CD14-positive monocyte (primary cell): ENCODE measurements at regions not wholly inside any gene's neighbourhood (a gene's known extent, or its start where the extent isn't known, plus 50 kb on each side); places are given as distances from the start of the nearest gene placed in this dataset.
"Not testable (repeated sequence)": the region's sequence is repeated elsewhere in the genome, so short reads cannot be mapped to it uniquely, and the experiment has no call there.

Source experiments
- DNase-seq, 3 donors: peaks; one replicate each; pipeline ENCODE4 v3.0.0-alpha.2; 2011 to 2022
- H2AFZ ChIP-seq: 2 replicates; pipeline ENCODE4 v1.6.0; 2012; ENCODE audit warnings: mild to moderate bottlenecking, low read depth, low read length, inconsistent platforms; ENCODE audit not compliant: insufficient read depth, poor library complexity, severe bottlenecking
- H3K27ac ChIP-seq, 2 donors: 1 replicate in 1 of 2; 2 replicates in 1 of 2; pipeline ENCODE4 v1.5.1; 2012 to 2013; ENCODE audit warnings: low read length in 2 of 2, control low read depth in 1 of 2, inconsistent platforms in 1 of 2, low read depth in 1 of 2, mild to moderate bottlenecking in 1 of 2
- H3K27me3 ChIP-seq, 2 donors: one replicate each; pipeline versions ENCODE4 v1.6.0 to v1.6.1; 2011 to 2013; ENCODE audit warnings: low read length in 2 of 2; ENCODE audit not compliant: control insufficient read depth in 2 of 2, insufficient read depth in 2 of 2
- H3K36me3 ChIP-seq, 2 donors: replicated peaks in 1 of 2; 1 replicate in 1 of 2; 2 replicates in 1 of 2; pipeline versions ENCODE4 v1.5.1 to v1.6.1; 2012 to 2013; ENCODE audit warnings: low read length in 2 of 2, control low read depth in 1 of 2, inconsistent platforms in 1 of 2, mild to moderate bottlenecking in 1 of 2; ENCODE audit not compliant: insufficient read depth in 2 of 2, control insufficient read depth in 1 of 2
- H3K4me1 ChIP-seq, 2 donors: 1 replicate in 1 of 2; 2 replicates in 1 of 2; pipeline versions ENCODE4 v1.5.1 to v1.6.1; 2012 to 2013; ENCODE audit warnings: low read length in 2 of 2, control low read depth in 1 of 2, inconsistent platforms in 1 of 2, mild to moderate bottlenecking in 1 of 2, moderate library complexity in 1 of 2; ENCODE audit not compliant: insufficient read depth in 2 of 2, control insufficient read depth in 1 of 2
- H3K4me2 ChIP-seq: replicated peaks from 2 replicates; pipeline ENCODE3; 2012; ENCODE audit warnings: low read length, moderate library complexity, mild to moderate bottlenecking; ENCODE audit not compliant: poor library complexity, severe bottlenecking; ENCODE audit errors: extremely low read depth
- H3K4me3 ChIP-seq, 3 experiments: fragments of 200-600 bp in 1 of 3; sonication (generic) in 1 of 3; replicated peaks in 1 of 3; 1 replicate in 2 of 3; 2 replicates in 1 of 3; pipeline ENCODE4 v1.5.1; 2011 to 2013; ENCODE audit warnings: low read length in 3 of 3, mild to moderate bottlenecking in 3 of 3, control low read depth in 2 of 3, low read depth in 2 of 3, inconsistent platforms in 1 of 3, moderate library complexity in 1 of 3
- H3K79me2 ChIP-seq: 2 replicates; pipeline ENCODE4 v1.6.0; 2012; ENCODE audit warnings: mild to moderate bottlenecking, control low read depth, inconsistent platforms, low read length, moderate library complexity; ENCODE audit not compliant: insufficient read depth
- H3K9ac ChIP-seq: 2 replicates; pipeline ENCODE4 v1.6.0; 2017; ENCODE audit warnings: low read length, mild to moderate bottlenecking; ENCODE audit not compliant: insufficient read depth, poor library complexity, severe bottlenecking
- H3K9me3 ChIP-seq, 2 donors: replicated peaks in 1 of 2; 1 replicate in 1 of 2; 2 replicates in 1 of 2; pipeline versions ENCODE4 v1.5.1 to v1.6.1; 2012 to 2013; ENCODE audit warnings: low read length in 2 of 2, control low read depth in 1 of 2; ENCODE audit not compliant: control insufficient read depth in 1 of 2, insufficient read depth in 1 of 2
- H4K20me1 ChIP-seq: 2 replicates; pipeline ENCODE4 v1.6.0; 2012; ENCODE audit warnings: mild to moderate bottlenecking, low read length, control low read depth, moderate library complexity; ENCODE audit not compliant: insufficient read depth
- H3K27ac Mint-ChIP-seq, 7 donors: one replicate each; pipeline ENCODE4 v1.8.0; 2020; ENCODE audit warnings: mild to moderate bottlenecking in 7 of 7, mixed read lengths in 7 of 7, moderate library complexity in 6 of 7, inconsistent platforms in 2 of 7
- H3K27me3 Mint-ChIP-seq, 3 donors: one replicate each; pipeline ENCODE4 v1.8.0; 2021 to 2022; ENCODE audit warnings: low read depth in 3 of 3, mild to moderate bottlenecking in 3 of 3, mixed read lengths in 3 of 3, moderate library complexity in 3 of 3, inconsistent platforms in 1 of 3
- H3K36me3 Mint-ChIP-seq, 2 donors: one replicate each; pipeline ENCODE4 v1.8.0; 2020; ENCODE audit warnings: mixed read lengths in 2 of 2, inconsistent platforms in 1 of 2, mild to moderate bottlenecking in 1 of 2
- H3K4me1 Mint-ChIP-seq: one replicate; pipeline ENCODE4 v1.8.0; 2020; ENCODE audit warnings: mild to moderate bottlenecking, mixed read lengths
- H3K4me3 Mint-ChIP-seq, 2 donors: one replicate each; pipeline ENCODE4 v1.8.0; 2020; ENCODE audit warnings: mild to moderate bottlenecking in 2 of 2, mixed read lengths in 2 of 2, moderate library complexity in 1 of 2
- H3K9me3 Mint-ChIP-seq, 7 donors: one replicate each; pipeline ENCODE4 v1.8.0; 2020 to 2022; ENCODE audit warnings: mixed read lengths in 7 of 7, mild to moderate bottlenecking in 6 of 7, moderate library complexity in 6 of 7, inconsistent platforms in 2 of 7
- WGBS: methylation state at CpG from one replicate; pipeline ENCODE4 v1.1.5; 2013; ENCODE audit warnings: missing lambda C conversion rate; ENCODE audit not compliant: insufficient coverage; 5-methylcytosine and 5-hydroxymethylcytosine counted together
- intact Hi-C, 2 donors: fragments of 100-400 bp; cut with micrococcal nuclease; formaldehyde crosslinking; loops; one replicate each; pipeline versions ENCODE4 v1.15.0 to v1.15.1; 2023
- TF ChIP-seq, protein P1 (sequence below): fragments of 200-600 bp; IDR thresholded peaks from one replicate; pipeline ENCODE4 v1.8.0; 2022; ENCODE audit warnings: antibody characterized with exemption, mild to moderate bottlenecking

DNA sequence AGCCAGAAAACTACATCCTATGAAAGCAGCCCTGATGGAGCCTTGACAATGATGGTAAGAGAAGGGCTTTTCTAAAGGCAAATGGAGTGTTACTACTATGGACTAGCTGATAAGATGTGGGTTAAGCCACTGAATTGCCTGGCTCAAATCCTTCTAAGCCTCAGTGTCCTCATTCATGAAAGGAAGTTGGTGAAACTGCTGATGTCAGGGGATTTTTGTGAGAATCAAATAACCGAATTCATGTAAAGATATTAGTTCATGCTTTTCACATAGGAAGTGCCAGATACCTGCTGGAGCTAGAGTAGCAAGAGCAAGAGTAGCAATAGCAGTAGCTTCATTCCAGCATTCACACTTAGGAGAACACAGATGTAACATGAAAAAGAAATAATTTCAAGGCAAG, 417.0 kb downstream of the METTL4 start:
- H3K36me3 ChIP-seq, result no peaks in the 10 kb centered on the region
- H3K9ac ChIP-seq, result no peak overlapping the region
- H3K4me3 ChIP-seq, result no peak overlapping the region
- no peaks in the 10 kb centered on the region for H3K4me1 ChIP-seq
- Mint-ChIP-seq H3K9me3 (peaks cover 0 to 5% (median 0%) of the 10 kb centered on the region in 7 donors), H3K27ac (no peak overlapping the region), H3K27me3 (peaks cover 0 to 3% (median 0%) of the 10 kb centered on the region in 3 donors), H3K4me3 (no peak overlapping the region), H3K4me1 (no peaks in the 10 kb centered on the region), H3K36me3 (no peaks in the 10 kb centered on the region)
- no peak overlapping the region for H3K4me2 ChIP-seq
- H3K27ac ChIP-seq, result no peak overlapping the region
- TF ChIP-seq, protein P1, sequence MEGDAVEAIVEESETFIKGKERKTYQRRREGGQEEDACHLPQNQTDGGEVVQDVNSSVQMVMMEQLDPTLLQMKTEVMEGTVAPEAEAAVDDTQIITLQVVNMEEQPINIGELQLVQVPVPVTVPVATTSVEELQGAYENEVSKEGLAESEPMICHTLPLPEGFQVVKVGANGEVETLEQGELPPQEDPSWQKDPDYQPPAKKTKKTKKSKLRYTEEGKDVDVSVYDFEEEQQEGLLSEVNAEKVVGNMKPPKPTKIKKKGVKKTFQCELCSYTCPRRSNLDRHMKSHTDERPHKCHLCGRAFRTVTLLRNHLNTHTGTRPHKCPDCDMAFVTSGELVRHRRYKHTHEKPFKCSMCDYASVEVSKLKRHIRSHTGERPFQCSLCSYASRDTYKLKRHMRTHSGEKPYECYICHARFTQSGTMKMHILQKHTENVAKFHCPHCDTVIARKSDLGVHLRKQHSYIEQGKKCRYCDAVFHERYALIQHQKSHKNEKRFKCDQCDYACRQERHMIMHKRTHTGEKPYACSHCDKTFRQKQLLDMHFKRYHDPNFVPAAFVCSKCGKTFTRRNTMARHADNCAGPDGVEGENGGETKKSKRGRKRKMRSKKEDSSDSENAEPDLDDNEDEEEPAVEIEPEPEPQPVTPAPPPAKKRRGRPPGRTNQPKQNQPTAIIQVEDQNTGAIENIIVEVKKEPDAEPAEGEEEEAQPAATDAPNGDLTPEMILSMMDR, result no peak
- no peaks in the 10 kb centered on the region for H3K9me3 ChIP-seq
- DNase-seq, result no peak
- no peak overlapping the region for H2AFZ ChIP-seq
- no peaks in the 10 kb centered on the region for H3K27me3 ChIP-seq
- no peaks in the 10 kb centered on the region for H4K20me1 ChIP-seq
- 100% methylated on average over 1 of the region's 1 CpG for WGBS
- intact Hi-C loops, result no loop called here
- H3K79me2 ChIP-seq, result no peaks in the 10 kb centered on the region

DNA sequence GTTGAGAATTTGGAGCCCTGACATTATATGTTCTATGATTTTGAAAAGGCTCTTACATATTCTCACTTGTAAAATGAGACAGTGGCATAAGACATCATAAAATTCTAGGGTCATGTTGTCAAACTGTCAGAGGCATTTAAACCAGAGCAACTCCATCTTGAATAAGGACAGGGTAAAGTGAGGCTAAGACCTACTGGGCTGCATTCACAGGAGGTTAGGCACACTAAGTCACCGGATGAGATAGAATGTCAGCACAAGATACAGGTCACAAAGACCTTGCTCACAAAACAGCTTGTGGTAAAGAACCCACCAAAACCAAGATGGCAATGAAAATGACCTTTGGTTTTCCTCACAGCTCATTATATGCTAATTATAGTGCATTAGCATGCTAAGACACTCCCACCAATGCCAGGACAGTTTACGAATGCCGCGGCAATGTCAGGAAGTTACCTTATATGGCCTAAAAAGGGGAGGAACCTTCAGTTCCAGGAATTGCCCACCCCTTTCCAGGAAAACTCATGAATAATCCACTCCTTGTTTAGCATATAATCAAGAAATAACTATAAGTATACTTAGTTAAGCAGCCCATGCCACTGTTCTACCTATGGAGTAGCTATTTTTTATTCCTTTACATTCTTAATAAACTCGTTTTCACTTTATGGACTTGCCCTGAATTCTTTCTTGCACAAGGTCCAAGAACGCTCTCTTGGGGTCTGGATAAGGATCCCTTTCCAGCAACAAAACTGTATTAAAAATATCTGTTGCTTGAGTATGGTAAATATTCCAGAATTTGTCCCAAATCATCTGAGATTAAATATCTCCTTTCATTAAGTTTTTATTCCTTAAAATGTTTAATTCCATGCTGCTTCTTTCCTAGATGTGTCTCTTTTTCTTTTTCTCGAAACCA, 406.4 kb downstream of the METTL4 start:
- H3K36me3 Mint-ChIP-seq, result no peaks in the 10 kb centered on the region
- H3K9me3 Mint-ChIP-seq, result peaks cover 0 to 3% (median 2%) of the 10 kb centered on the region in 7 donors
- no peak overlapping the region for H3K4me3 Mint-ChIP-seq
- Histone ChIP-seq H3K79me2 (no peaks in the 10 kb centered on the region), H3K4me2 (no peak overlapping the region), H3K4me3 (no peak overlapping the region), H3K27ac (no peak overlapping the region), H2AFZ (no peak overlapping the region), H3K4me1 (no peaks in the 10 kb centered on the region), H4K20me1 (no peaks in the 10 kb centered on the region), H3K27me3 (no peaks in the 10 kb centered on the region), H3K9ac (no peak overlapping the region), H3K36me3 (no peaks in the 10 kb centered on the region), H3K9me3 (no peaks in the 10 kb centered on the region)
- peaks cover 0 to 3% (median 2%) of the 10 kb centered on the region in 3 donors for H3K27me3 Mint-ChIP-seq
- no peak overlapping the region for H3K27ac Mint-ChIP-seq
- no peaks in the 10 kb centered on the region for H3K4me1 Mint-ChIP-seq
- intact Hi-C loops, result no loop called here
- TF ChIP-seq, protein P1, result no peak
- DNase-seq, result no peak
- WGBS, result 60% methylated on average over 3 of the region's 7 CpGs

DNA sequence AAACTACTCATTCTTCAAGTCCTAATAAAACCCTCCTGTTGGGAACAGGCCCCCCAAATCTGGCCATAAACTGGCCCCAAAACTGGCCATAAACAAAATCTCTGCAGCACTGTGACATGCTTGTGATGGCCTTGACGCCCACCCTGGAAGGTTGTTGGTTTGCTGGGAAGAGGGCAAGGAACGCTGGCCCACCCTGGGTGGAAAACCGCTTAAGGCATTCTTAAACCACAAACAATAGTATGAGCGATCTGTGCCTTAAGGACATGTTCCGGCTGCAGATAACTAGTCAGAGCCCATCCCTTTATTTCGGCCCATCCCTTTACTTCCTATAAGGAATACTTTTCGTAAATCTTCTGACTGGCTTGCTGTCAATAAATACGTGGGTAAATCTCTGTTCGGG, 404.4 kb downstream of the METTL4 start:
- H3K27me3 Mint-ChIP-seq, H3K79me2 ChIP-seq, H3K9me3 ChIP-seq, H3K27me3 ChIP-seq, H3K27ac Mint-ChIP-seq, H2AFZ ChIP-seq, H3K36me3 ChIP-seq, H3K4me2 ChIP-seq, H3K9ac ChIP-seq, H3K27ac ChIP-seq, H3K4me1 ChIP-seq, H4K20me1 ChIP-seq, H3K9me3 Mint-ChIP-seq, DNase-seq, H3K4me3 ChIP-seq, H3K36me3 Mint-ChIP-seq, intact Hi-C loops, H3K4me3 Mint-ChIP-seq, H3K4me1 Mint-ChIP-seq: not testable (repeated sequence)
- 100% methylated on average over 1 of the region's 9 CpGs for WGBS
